ENCODE measurements at regions not wholly inside any gene's neighbourhood (a gene's known extent, or its start where the extent isn't known, plus 50 kb on each side); places are given as distances from the start of the nearest gene placed in this dataset.

DNA sequence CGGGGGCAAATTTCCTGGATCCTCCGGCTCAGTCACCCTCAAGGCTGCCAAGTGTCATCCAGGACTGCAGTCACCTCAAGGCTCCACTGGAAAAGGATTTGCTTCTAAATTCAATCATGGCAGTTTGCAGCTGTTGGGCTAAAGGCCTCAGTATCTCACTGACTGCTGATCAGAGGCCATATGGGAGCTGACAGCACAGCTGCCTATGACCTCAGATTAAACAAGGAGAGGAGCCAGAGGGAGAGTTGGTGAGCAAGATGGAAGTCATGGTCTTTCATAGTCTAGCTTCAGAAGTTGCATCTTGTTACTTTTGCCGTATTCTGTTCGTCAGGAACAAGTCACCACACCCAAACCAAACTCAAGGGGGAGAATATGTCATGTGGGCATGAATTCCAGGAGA lies 849.7 kb downstream of the UQCRFS1 start:
- DNase-seq (ENCODE audit: low read depth in 1 of 2, low spot score in 1 of 2) = no peak
- no peak for TF ChIP-seq CTCF (IDR thresholded peaks at IDR 0.05; ENCODE audit: insufficient read depth, low read length)
- TF ChIP-seq POLR2AphosphoS5 (IDR thresholded peaks at IDR 0.05; ENCODE audit: low read depth) = no peak
- TF ChIP-seq REST (IDR thresholded peaks at IDR 0.05; ENCODE audit: insufficient replicate concordance, low read depth) = no peak
- no peak for TF ChIP-seq SPI1 (IDR thresholded peaks at IDR 0.05; ENCODE audit: borderline replicate concordance, low read depth)
- TF ChIP-seq GABPA (IDR thresholded peaks at IDR 0.05; ENCODE audit: low read depth) = no peak
- no peaks in the 10 kb centered on the region for H3K27me3 ChIP-seq (ENCODE audit: insufficient read depth, poor library complexity, severe bottlenecking)
- H3K4me3 ChIP-seq (replicated peaks; ENCODE audit: insufficient read depth, low read length) = no peak overlapping the region
- no peak overlapping the region for H3K27ac ChIP-seq (replicated peaks)

DNA sequence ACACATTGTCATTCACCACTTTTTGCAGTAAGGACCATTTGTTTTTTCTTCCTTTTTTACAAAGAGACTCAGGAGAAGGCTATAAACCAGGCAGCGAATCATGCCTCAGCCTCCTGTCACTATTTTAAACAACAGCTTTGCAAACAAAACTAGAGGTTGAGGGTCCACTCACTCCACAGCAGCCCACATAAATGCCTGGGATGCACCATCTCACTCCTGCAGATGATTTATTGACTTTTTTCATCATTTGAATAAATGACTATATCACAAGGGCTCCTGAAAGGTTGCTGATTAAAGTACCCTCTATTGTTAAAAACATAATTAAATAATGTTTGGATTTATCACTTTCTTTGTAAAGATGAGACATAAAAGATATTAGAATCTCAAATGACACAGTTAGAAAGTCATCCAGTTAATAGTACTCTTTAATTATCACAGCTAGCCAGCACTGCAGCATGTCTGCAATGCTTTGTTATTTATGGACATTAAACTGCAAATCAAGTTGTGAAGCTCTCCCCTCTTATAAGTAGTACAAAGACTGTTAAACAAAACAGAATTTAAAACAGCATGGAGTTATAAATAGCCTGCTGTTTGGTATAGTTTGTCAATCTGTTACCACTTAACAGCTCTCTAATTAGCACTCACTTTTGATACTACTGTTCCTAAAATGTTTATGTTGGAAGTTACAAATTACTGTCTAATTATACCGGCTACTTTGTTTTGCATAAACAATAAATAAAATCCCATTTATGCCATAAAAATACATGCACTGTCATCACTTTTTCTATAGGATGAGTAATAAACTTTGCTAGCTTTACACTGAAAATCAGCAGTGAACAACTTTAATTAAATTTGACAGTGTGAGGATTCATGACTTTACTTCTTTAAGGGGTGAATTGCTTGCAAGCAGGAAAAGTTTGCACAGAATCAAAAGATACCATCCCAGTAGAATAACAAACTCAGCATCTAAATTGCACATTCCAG lies 853.2 kb downstream of the UQCRFS1 start:
- TF ChIP-seq SPI1 (IDR thresholded peaks at IDR 0.05; ENCODE audit: borderline replicate concordance, low read depth) = no peak
- no peak for TF ChIP-seq GABPA (IDR thresholded peaks at IDR 0.05; ENCODE audit: low read depth)
- no peak for TF ChIP-seq REST (IDR thresholded peaks at IDR 0.05; ENCODE audit: insufficient replicate concordance, low read depth)
- no peak for TF ChIP-seq POLR2AphosphoS5 (IDR thresholded peaks at IDR 0.05; ENCODE audit: low read depth)
- TF ChIP-seq CTCF (IDR thresholded peaks at IDR 0.05; ENCODE audit: insufficient read depth, low read length) = no peak
- DNase-seq (ENCODE audit: low read depth in 1 of 2, low spot score in 1 of 2) = no peak
- Histone ChIP-seq H3K4me3 (replicated peaks; ENCODE audit: insufficient read depth, low read length) (no peak overlapping the region), H3K27me3 (ENCODE audit: insufficient read depth, poor library complexity, severe bottlenecking) (no peaks in the 10 kb centered on the region), H3K27ac (replicated peaks) (no peak overlapping the region)

- H3K27ac ChIP-seq (replicated peaks) = no peak overlapping the region
- no peaks in the 10 kb centered on the region for H3K27me3 ChIP-seq (ENCODE audit: insufficient read depth, poor library complexity, severe bottlenecking)
- DNase-seq (ENCODE audit: low read depth in 1 of 2, low spot score in 1 of 2) = no peak
- TF ChIP-seq POLR2AphosphoS5 (IDR thresholded peaks at IDR 0.05; ENCODE audit: low read depth) = no peak
- no peak for TF ChIP-seq REST (IDR thresholded peaks at IDR 0.05; ENCODE audit: insufficient replicate concordance, low read depth)
- no peak for TF ChIP-seq CTCF (IDR thresholded peaks at IDR 0.05; ENCODE audit: insufficient read depth, low read length)
- no peak for TF ChIP-seq GABPA (IDR thresholded peaks at IDR 0.05; ENCODE audit: low read depth)
- no peak for TF ChIP-seq SPI1 (IDR thresholded peaks at IDR 0.05; ENCODE audit: borderline replicate concordance, low read depth)
- H3K4me3 ChIP-seq (replicated peaks; ENCODE audit: insufficient read depth, low read length) = no peak overlapping the region
Measured at GRCh38 chr19:28358633-28359032, 854.3 kb downstream of the UQCRFS1 start.
